Keratinocyte (primary cell): ENCODE measurements at regions not wholly inside any gene's neighbourhood (a gene's known extent, or its start where the extent isn't known, plus 50 kb on each side); places are given as distances from the start of the nearest gene placed in this dataset.

ENCODE experiments used
- CTCF ChIP-seq, 3 experiments: IDR thresholded peaks in 1 of 3; conservative IDR thresholded peaks in 1 of 3; optimal IDR thresholded peaks in 1 of 3; 2 replicates in 2 of 3; 3 replicates in 1 of 3; pipeline versions ENCODE3 to v1.5.1; 2011; ENCODE audit warnings: low read length in 3 of 3, mild to moderate bottlenecking in 3 of 3, moderate library complexity in 2 of 3, control low read depth in 1 of 3, inconsistent platforms in 1 of 3; ENCODE audit not compliant: insufficient read depth in 2 of 3; ENCODE audit errors: extremely low read depth in 1 of 3
- EZH2 ChIP-seq: IDR thresholded peaks from one replicate; pipeline ENCODE4 v1.6.1; 2012; ENCODE audit warnings: inconsistent platforms, mild to moderate bottlenecking, low read length, moderate library complexity

GRCh38 chr2:173424886-173425285, 70.2 kb downstream of the CDCA7 start:
- no peak for TF ChIP-seq CTCF (optimal IDR thresholded peaks at IDR 0.05 in 1 of 3, IDR thresholded peaks at IDR 0.05 in 1 of 3, conservative IDR thresholded peaks at IDR 0.05 in 1 of 3; ENCODE audit: extremely low read depth in 1 of 3, insufficient read depth in 2 of 3, low read length in 3 of 3)
- TF ChIP-seq EZH2: no peak
